Embryonic facial prominence (tissue), 1 donor: ENCODE measurements at regions not wholly inside any gene's neighbourhood (a gene's known extent, or its start where the extent isn't known, plus 50 kb on each side); places are given as distances from the start of the nearest gene placed in this dataset.

ENCODE experiments used
- DNase-seq: peaks from one replicate; pipeline ENCODE4 v3.0.0-alpha.2; 2016; ENCODE audit errors: extremely low spot score

DNA sequence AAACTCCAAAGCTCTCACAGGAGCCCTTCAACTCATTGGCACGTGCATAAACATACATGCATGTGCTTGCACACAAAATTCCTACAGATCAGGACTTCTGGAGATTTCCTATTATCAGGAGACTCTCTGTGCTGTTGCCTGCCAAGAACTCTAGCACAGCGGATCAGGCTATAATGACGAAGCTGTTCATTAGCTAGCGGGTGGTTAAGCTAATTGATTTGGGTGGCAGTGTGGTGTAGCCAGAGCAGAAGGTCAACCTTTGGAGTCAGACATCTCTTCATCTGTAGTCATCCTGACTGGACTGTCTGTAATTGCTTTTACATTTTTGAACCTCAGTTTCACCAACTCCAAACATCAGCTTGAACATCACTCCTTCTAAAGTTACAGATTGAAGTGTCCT, 69.0 kb downstream of the KIF2B start:
- no peak for DNase-seq

DNA sequence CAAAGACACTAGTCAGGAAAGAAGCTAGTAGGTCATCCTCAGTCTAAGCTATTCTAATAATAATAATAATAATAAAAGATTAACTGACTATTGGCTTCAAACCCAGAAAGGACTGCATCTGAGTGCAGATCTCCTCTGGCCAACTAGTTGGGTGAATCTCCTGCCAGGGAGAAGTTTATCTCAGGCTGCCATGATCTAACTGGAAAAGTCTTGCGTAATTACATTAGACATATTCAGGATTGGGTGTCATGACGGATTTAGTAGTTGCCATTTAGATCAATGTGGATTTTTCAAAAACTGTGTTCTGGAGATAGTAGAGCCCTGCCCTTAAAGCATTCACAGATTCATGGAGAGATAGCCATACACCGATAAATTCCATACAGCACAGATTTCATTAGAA, 69.5 kb downstream of the KIF2B start:
- DNase-seq: no peak

DNA sequence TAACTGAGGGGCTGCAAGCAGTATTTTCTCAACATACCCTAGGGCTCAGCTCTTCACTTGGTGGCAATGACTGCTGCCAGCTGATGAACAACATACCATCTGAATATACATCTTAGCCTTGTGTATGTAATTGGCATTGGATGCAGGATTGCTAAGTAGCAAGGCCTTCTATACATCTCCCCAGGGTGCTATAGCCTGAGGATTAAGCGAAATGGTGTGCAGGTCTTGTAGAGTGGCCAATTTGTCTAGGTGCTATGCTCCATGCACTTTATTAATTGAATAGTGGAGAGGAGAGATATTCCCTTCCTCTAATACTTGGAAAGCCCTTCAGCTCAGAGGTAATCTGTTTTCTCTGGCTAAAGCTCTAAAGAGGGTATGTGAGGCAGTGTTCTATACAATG, 71.9 kb downstream of the KIF2B start:
- DNase-seq: no peak

GRCh38 chr17:53896047-53896446, 73.3 kb downstream of the KIF2B start:
- no peak for DNase-seq

GRCh38 chr17:53900951-53901350, 78.2 kb downstream of the KIF2B start:
- no peak for DNase-seq

- no peak for DNase-seq
These were observed 84.7 kb downstream of the KIF2B start for GRCh38 chr17:53907435-53907834.

- DNase-seq: no peak
These were observed 87.1 kb downstream of the KIF2B start for GRCh38 chr17:53909802-53910201.

GRCh38 chr17:53912117-53912516, 89.4 kb downstream of the KIF2B start:
- no peak for DNase-seq

GRCh38 chr17:53919356-53919755, 96.6 kb downstream of the KIF2B start:
- no peak for DNase-seq

- DNase-seq: no peak
These were observed 102.1 kb downstream of the KIF2B start for GRCh38 chr17:53924530-53925455.

DNA sequence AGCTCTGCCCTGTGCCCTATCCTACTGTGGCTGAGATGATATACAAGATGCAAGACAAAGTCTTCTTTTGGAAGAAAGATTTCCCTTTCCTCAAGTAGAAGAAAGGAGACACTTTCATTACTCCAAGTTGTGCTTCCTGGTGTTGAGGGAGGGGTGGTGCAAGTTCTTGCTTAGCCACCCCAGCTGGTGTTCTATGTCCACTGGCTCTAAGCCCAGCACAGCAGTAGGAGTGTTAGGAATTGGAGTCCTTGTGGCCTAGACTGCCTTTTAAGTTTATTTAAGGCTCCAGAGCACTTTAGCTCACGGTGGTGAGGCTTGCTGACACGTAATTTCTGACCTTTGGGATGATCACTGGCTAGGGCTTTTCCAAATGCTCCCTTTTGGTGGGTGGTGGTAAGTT, 109.7 kb downstream of the KIF2B start:
- DNase-seq: no peak

- no peak for DNase-seq
These were observed 112.2 kb downstream of the KIF2B start for GRCh38 chr17:53934931-53935330.

GRCh38 chr17:53941231-53941630, 118.5 kb downstream of the KIF2B start:
- no peak for DNase-seq

DNA sequence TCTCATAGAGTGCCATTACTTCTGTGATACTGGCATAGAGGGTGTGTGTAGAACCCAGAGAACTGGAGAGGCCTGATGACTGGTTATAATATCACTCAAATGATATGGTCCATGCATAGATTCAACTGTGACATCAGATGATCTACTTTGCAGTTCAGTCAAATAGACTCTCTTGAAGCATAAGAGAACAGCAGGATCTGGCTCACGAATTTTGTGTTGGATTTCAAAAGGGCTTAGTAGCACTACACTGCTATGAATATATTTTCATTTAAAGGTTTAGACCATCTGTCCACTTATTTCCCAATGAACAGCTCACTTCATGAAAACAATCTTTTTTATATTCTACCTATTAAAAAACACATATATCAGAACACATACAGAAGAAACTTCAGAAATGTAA, 119.7 kb downstream of the KIF2B start:
- DNase-seq: no peak

DNA sequence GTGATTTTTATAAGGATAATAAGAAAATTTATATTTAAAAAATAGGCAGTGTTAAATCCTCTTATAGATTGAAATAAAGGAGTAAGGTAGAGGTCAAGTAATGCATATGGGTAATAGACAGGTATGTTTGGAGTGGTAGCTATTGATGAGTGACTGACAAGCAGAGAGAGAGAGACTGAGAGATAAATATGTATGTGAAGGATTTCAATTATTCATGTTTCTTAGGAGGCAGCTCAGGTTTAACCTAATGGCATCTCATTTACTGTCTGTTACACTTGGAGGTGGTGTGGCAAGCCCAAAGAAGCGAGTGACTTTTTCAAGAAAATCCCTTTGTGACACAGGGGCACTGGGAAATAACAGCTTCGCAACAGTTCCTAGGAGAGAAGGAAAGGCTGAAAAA, 120.2 kb downstream of the KIF2B start:
- DNase-seq: no peak

- no peak for DNase-seq
These were observed 125.6 kb downstream of the KIF2B start for GRCh38 chr17:53948323-53948722.

GRCh38 chr17:53949473-53950090, 126.9 kb downstream of the KIF2B start:
- no peak for DNase-seq

GRCh38 chr17:53950207-53950857, 127.6 kb downstream of the KIF2B start:
- no peak for DNase-seq

DNA sequence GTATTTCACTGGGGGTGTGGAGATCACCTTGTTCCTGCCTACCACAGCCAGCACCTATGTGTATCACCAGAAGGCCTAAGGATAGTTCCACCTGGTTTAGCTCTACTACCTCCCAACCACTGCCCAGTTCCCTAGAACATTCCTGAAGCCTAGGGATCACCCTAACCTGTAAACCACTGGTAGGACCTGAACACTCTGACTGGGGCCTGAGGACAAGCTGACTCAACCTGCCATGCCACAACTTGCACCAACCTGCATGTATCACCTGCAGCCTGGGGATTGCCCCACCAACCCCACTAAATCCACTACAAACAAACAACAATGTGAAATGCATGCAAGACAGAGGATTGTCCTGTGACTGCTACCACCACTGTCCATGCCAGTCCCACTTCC, 128.1 kb downstream of the KIF2B start:
- DNase-seq: no peak

GRCh38 chr17:53971361-53971760, 148.6 kb downstream of the KIF2B start:
- no peak for DNase-seq

DNA sequence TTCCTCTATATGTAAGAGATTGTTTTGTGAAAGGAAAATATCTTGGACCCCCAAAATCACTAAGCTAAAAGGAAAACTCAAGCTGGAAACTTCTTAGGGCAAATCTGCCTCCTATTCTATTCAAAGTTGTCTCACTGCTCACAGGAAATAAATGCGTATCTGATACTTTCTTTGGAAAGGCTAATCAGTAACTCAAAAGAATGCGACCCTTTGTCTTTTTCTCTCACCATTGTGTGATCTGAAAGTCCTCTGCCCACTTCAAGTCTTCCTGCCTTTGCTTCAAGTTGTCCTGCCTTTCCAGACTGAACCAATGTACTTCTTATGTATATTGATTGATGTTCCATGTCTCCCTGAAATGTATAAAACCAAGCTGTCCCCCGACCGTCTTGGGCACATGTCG, 157.3 kb downstream of the KIF2B start:
- no peak for DNase-seq

DNA sequence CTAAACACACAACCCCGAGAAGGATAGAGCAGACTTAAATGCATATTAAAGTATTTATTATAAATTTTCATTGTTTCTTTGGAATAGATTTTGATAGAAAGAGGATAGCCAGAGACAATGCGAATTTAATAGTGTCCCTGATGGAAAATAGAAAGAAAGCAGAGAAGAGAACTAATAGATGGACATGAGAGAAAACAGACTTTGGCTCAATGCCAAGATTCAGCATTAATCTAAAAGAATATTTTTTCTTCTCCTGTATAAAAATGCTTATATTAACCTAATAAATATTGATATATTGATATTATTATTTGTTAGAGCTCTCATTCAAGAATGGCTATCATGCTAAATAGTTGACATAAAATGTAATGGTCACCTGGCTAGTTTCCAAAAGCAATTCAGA, 173.4 kb downstream of the KIF2B start:
- no peak for DNase-seq

- DNase-seq: no peak
These were observed 174.2 kb downstream of the KIF2B start for GRCh38 chr17:53996890-53997289.
